Thyroid gland (tissue), 4 donors: ENCODE measurements at regions not wholly inside any gene's neighbourhood (a gene's known extent, or its start where the extent isn't known, plus 50 kb on each side); places are given as distances from the start of the nearest gene placed in this dataset.

ENCODE experiments used
- DNase-seq, 2 donors: peaks; one replicate each; pipeline ENCODE4 v3.0.0-alpha.2; 2019
- H3K27ac ChIP-seq, 3 donors: fragments of 200-600 bp; sonication (generic); 1 replicate in 2 of 3; 2 replicates in 1 of 3; pipeline ENCODE4 v1.5.1; 2016 to 2019; ENCODE audit warnings: mild to moderate bottlenecking in 1 of 3, moderate library complexity in 1 of 3
- H3K27me3 ChIP-seq: fragments of 200-600 bp; sonication (generic); one replicate; pipeline ENCODE4 v1.5.1; 2019
- H3K36me3 ChIP-seq, 2 donors: fragments of 200-600 bp; sonication (generic); one replicate each; pipeline ENCODE4 v1.5.1; 2016 to 2019
- H3K4me1 ChIP-seq, 2 donors: fragments of 200-600 bp; sonication (generic); one replicate each; pipeline ENCODE4 v1.5.1; 2017 to 2019
- H3K4me3 ChIP-seq, 3 donors: fragments of 200-600 bp; sonication (generic); replicated peaks in 1 of 3; 1 replicate in 2 of 3; 2 replicates in 1 of 3; pipeline ENCODE4 v1.5.1; 2016; ENCODE audit warnings: mild to moderate bottlenecking in 1 of 3
- H3K9me3 ChIP-seq: fragments of 200-600 bp; sonication (generic); one replicate; pipeline ENCODE4 v1.5.1; 2017
- CTCF ChIP-seq, 6 experiments: fragments of 200-600 bp in 3 of 6; fragments of 450-650 bp in 3 of 6; sonication (generic) in 3 of 6; IDR thresholded peaks; one replicate each; pipeline ENCODE4 v1.5.1; 2016 to 2019; ENCODE audit warnings: antibody characterized with exemption in 6 of 6, mild to moderate bottlenecking in 2 of 6, inconsistent platforms in 1 of 6, moderate library complexity in 1 of 6
- POLR2A ChIP-seq, 2 donors: fragments of 450-650 bp; IDR thresholded peaks; one replicate each; pipeline ENCODE4 v1.6.1; 2017; ENCODE audit warnings: antibody characterized with exemption in 2 of 2, mild to moderate bottlenecking in 2 of 2, moderate library complexity in 1 of 2
- WGBS, 2 donors: methylation state at CpG; one replicate each; pipeline ENCODE4 v1.1.5; 2017; 5-methylcytosine and 5-hydroxymethylcytosine counted together
- intact Hi-C: fragments of 100-400 bp; cut with DNase I; formaldehyde crosslinking; loops from one replicate; pipeline ENCODE4 v1.15.1; 2023

- intact Hi-C loops = no loop called here
- no peak overlapping the region for H3K27ac ChIP-seq
- WGBS, 2 donors = 66 to 79% methylated on average over 6 of the region's 6 CpGs
- no peak overlapping the region for H3K4me3 ChIP-seq
- no peaks in the 10 kb centered on the region for H3K36me3 ChIP-seq
- TF ChIP-seq CTCF (IDR thresholded peaks at IDR 0.05) (no peak), POLR2A (IDR thresholded peaks at IDR 0.05) (no peak)
- no peaks in the 10 kb centered on the region for H3K4me1 ChIP-seq
- no peaks in the 10 kb centered on the region for H3K9me3 ChIP-seq
- H3K27me3 ChIP-seq = no peaks in the 10 kb centered on the region
- peak in 1 of 2 donors; percentile 3 for DNase-seq
Measured at GRCh38 chrX:802846-803245, 172.3 kb downstream of the SHOX start.

GRCh38 chrX:799808-800207 lies 169.2 kb downstream of the SHOX start:
- intact Hi-C loops = no loop called here
- Histone ChIP-seq H3K9me3 (no peaks in the 10 kb centered on the region), H3K27ac (no peak overlapping the region), H3K4me3 (no peak overlapping the region), H3K36me3 (no peaks in the 10 kb centered on the region), H3K4me1 (no peaks in the 10 kb centered on the region), H3K27me3 (no peaks in the 10 kb centered on the region)
- 96 to 97% methylated on average over 3 of the region's 3 CpGs for WGBS, 2 donors
- TF ChIP-seq POLR2A (IDR thresholded peaks at IDR 0.05) (no peak), CTCF (IDR thresholded peaks at IDR 0.05) (no peak)
- DNase-seq = no peak

GRCh38 chrX:794311-794710 lies 163.7 kb downstream of the SHOX start:
- 86 to 88% methylated on average over 11 of the region's 11 CpGs for WGBS, 2 donors
- intact Hi-C loops = no loop called here
- DNase-seq = no peak
- TF ChIP-seq POLR2A (IDR thresholded peaks at IDR 0.05) (no peak), CTCF (IDR thresholded peaks at IDR 0.05) (no peak)
- Histone ChIP-seq H3K4me3 (no peak overlapping the region), H3K36me3 (no peaks in the 10 kb centered on the region), H3K27me3 (no peaks in the 10 kb centered on the region), H3K9me3 (no peaks in the 10 kb centered on the region), H3K4me1 (no peaks in the 10 kb centered on the region), H3K27ac (no peak overlapping the region)

GRCh38 chrX:793216-793770 lies 162.7 kb downstream of the SHOX start:
- DNase-seq = no peak
- no peak for TF ChIP-seq POLR2A (IDR thresholded peaks at IDR 0.05)
- 81 to 84% methylated on average over 24 of the region's 24 CpGs for WGBS, 2 donors
- Histone ChIP-seq H3K36me3 (no peaks in the 10 kb centered on the region), H3K27me3 (no peaks in the 10 kb centered on the region), H3K9me3 (no peaks in the 10 kb centered on the region), H3K27ac (no peak overlapping the region), H3K4me3 (no peak overlapping the region), H3K4me1 (no peaks in the 10 kb centered on the region)
- intact Hi-C loops = no loop called here

- WGBS, 2 donors = 17 to 20% methylated on average over 14 of the region's 14 CpGs
- intact Hi-C loops = no loop called here
Measured at GRCh38 chrX:791479-792034, 161.0 kb downstream of the SHOX start.

More at GRCh38 chrX:791479-792034, 161.0 kb downstream of the SHOX start:
- no peak for DNase-seq
- H3K27ac ChIP-seq = no peak overlapping the region
- no peaks in the 10 kb centered on the region for H3K9me3 ChIP-seq
- TF ChIP-seq CTCF (IDR thresholded peaks at IDR 0.05) (no peak), POLR2A (IDR thresholded peaks at IDR 0.05) (no peak)
- no peaks in the 10 kb centered on the region for H3K27me3 ChIP-seq
- H3K4me1 ChIP-seq = no peaks in the 10 kb centered on the region
- H3K36me3 ChIP-seq = no peaks in the 10 kb centered on the region
- no peak overlapping the region for H3K4me3 ChIP-seq
